Adipose tissue (tissue), 3 donors: ENCODE measurements at regions not wholly inside any gene's neighbourhood (a gene's known extent, or its start where the extent isn't known, plus 50 kb on each side); places are given as distances from the start of the nearest gene placed in this dataset.
"Not testable (repeated sequence)": the region's sequence is repeated elsewhere in the genome, so short reads cannot be mapped to it uniquely, and the experiment has no call there.

Experiments
- H3K27ac ChIP-seq: one replicate; pipeline ENCODE4 v1.5.1; 2013; ENCODE audit warnings: low read depth, low read length
- WGBS, 3 donors: extraction: QIAGEN DNeasy Blood & Tissue Kit; methylation state at CpG; one replicate each; pipeline ENCODE4 v1.1.7; 2013; 5-methylcytosine and 5-hydroxymethylcytosine counted together
- donor health status: healthy with polysubstance abuse.
- donor health status: Bipolar disorder and iron deficiency.
- donor health status: healthy.

GRCh38 chr2:128410035-128410757, 91.5 kb upstream of the HS6ST1 start:
- WGBS, 3 donors = 88 to 94% (median 92%) methylated on average over 10 of the region's 10 CpGs

GRCh38 chr2:128410758-128411215, 92.1 kb upstream of the HS6ST1 start:
- WGBS, 3 donors = 93 to 96% (median 93%) methylated on average over 8 of the region's 8 CpGs

More at GRCh38 chr2:128410035-128410757, 91.5 kb upstream of the HS6ST1 start:
- H3K27ac ChIP-seq = no peak overlapping the region

GRCh38 chr2:128411431-128411830, 92.8 kb upstream of the HS6ST1 start:
- 89 to 92% (median 89%) methylated on average over 9 of the region's 9 CpGs for WGBS, 3 donors
- no peak overlapping the region for H3K27ac ChIP-seq

More at GRCh38 chr2:128410758-128411215, 92.1 kb upstream of the HS6ST1 start:
- H3K27ac ChIP-seq = no peak overlapping the region

GRCh38 chr2:128412181-128412871, 93.7 kb upstream of the HS6ST1 start:
- 79 to 95% (median 81%) methylated on average over 7 of the region's 7 CpGs for WGBS, 3 donors

GRCh38 chr2:128413014-128413717, 94.5 kb upstream of the HS6ST1 start:
- WGBS, 3 donors = 83 to 91% (median 85%) methylated on average over 10 of the region's 10 CpGs
- no peak overlapping the region for H3K27ac ChIP-seq

More at GRCh38 chr2:128412181-128412871, 93.7 kb upstream of the HS6ST1 start:
- no peak overlapping the region for H3K27ac ChIP-seq

GRCh38 chr2:128413718-128414341, 95.2 kb upstream of the HS6ST1 start:
- 25 to 46% (median 41%) methylated on average over 5 of the region's 5 CpGs for WGBS, 3 donors
- no peak overlapping the region for H3K27ac ChIP-seq

DNA sequence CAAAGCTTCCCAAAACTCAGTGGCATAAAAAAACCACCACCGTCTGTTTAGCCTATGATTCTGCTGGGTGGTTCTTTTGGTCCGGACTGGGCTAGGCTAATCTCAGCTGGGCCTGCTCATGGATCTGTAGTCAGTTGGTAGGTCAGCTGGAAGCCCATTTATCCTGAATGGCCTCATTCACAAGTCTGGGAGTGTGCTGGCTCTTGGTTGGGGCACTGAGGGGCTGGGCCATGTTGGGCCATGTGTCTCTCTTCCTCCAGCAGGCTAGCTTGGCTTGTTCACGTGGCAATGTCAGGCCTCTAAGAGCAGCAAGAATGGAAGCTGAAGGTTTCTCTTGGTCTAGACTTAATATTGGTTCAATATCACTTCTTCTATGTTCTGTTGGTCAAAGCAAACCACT, 95.7 kb upstream of the HS6ST1 start:
- 92 to 96% (median 93%) methylated on average over 3 of the region's 3 CpGs for WGBS, 3 donors
- no peak overlapping the region for H3K27ac ChIP-seq

GRCh38 chr2:128414946-128415778, 96.5 kb upstream of the HS6ST1 start:
- H3K27ac ChIP-seq = no peak overlapping the region
- WGBS, 3 donors = 80 to 97% (median 96%) methylated on average over 4 of the region's 4 CpGs

- no peak overlapping the region for H3K27ac ChIP-seq
- 12 to 95% (median 72%) methylated on average over 1 of the region's 1 CpG for WGBS, 3 donors
Measured at GRCh38 chr2:128415779-128416061, 97.1 kb upstream of the HS6ST1 start.

DNA sequence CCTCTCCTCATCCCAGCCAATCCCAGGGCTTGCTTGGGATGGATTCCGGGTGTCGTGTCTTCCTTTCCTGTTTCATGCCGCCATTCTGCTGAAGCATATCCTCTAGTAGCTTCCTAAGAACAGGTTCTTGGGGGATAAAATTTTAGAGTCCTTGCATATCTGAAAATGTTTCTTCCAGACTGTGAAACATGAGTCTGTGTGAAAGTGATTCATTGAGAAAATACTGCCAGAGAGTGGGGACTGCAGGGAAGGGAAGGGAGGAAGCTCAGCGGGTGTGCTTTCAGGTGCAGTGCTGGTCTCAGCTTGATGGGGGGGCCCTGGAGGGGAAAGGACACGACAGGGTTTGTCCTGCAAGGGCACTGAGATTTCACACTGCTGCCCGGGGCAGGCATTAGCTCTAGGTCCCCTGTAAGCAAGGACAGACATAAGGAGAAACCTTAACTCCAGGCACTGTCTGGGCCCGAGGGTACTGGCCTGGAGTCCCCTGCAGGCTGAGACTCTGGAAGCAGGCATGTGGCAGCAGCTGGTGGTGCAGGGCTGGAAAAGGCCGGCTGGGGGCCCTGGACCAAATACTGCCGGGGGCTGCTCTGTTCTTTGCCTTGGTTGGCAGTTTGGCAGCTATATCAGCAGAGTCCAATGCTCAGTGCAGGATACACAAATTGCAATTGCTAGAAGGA, 97.6 kb upstream of the HS6ST1 start:
- WGBS, 3 donors = 83 to 89% (median 83%) methylated on average over 9 of the region's 9 CpGs
- H3K27ac ChIP-seq = no peak overlapping the region

- 45 to 81% (median 48%) methylated on average over 3 of the region's 3 CpGs for WGBS, 3 donors
- H3K27ac ChIP-seq = no peak overlapping the region
Measured at GRCh38 chr2:128416806-128417205, 98.1 kb upstream of the HS6ST1 start.

GRCh38 chr2:128417264-128417663, 98.6 kb upstream of the HS6ST1 start:
- WGBS, 3 donors = 87 to 94% (median 94%) methylated on average over 11 of the region's 11 CpGs
- not testable (repeated sequence) for H3K27ac ChIP-seq

DNA sequence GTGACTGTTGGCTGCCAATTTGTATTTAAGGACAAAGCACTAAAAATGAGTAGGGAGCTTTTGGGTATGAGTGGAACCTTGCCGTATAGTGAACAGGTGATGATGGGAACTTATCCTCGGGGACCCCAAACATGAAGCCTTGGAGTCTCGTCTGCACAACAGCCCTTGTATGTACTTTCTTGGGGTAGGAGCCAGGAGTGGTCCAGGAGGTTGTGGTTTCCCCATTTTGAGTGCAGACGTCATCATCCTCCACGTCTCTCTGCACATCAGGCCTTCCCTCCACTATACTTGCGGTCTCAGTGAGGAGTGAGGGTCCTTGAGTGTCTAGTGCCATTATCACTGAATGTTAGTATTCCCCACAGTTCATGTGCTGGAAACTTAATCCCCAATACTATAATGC, 101.5 kb upstream of the HS6ST1 start:
- WGBS, 3 donors = 82 to 97% (median 84%) methylated on average over 6 of the region's 6 CpGs
- H3K27ac ChIP-seq = no peak overlapping the region

DNA sequence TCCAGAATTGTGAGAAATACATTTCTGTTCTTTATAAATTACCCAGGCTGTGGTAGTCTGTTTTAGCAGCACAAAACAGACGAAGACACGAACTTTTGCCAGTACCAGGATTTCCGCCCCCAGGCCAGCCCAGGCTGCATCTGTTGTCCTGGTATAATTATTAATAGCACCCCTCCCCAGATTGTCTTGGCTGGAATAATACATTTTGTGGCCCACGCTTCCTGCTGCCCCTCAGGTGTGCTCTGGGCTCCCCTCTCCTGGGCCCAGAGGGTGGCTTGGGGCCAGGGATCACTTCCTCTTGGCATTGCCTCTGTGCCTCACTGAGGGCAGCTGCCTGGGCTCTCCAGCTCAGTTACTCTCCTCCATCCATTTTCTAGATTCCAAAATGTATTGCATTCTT, 102.1 kb upstream of the HS6ST1 start:
- H3K27ac ChIP-seq = no peak overlapping the region
- 72 to 84% (median 76%) methylated on average over 4 of the region's 4 CpGs for WGBS, 3 donors

- WGBS, 3 donors = 92% methylated on average over 9 of the region's 9 CpGs
- no peak overlapping the region for H3K27ac ChIP-seq
Measured at GRCh38 chr2:128421286-128421685, 102.6 kb upstream of the HS6ST1 start.

DNA sequence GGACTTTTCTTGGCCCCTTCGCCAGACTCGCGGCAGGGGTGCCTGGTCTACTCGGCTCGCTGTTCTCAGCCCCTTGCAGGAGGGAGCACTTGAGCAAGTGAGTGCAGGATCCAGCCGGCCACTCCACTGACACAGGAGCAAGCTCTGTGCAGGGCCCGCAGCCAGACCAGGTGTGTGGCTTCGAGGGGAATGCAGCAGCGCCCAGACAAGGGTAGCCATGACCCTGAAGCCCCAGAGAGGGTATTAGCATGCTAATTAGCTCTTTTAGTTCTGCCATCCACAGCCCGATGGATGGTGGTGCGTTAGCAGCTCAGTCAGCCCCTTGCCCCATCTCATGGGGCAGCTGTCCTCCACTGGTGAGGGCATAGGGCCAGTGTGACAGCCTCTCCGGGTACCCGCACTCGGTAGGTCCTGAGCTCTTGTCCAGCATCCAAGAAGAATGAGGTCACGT, 103.2 kb upstream of the HS6ST1 start:
- WGBS, 3 donors = 91 to 95% (median 94%) methylated on average over 15 of the region's 15 CpGs
- H3K27ac ChIP-seq = no peak overlapping the region

- no peak overlapping the region for H3K27ac ChIP-seq
- 74 to 88% (median 86%) methylated on average over 5 of the region's 5 CpGs for WGBS, 3 donors
Measured at GRCh38 chr2:128422571-128422970, 103.9 kb upstream of the HS6ST1 start.

DNA sequence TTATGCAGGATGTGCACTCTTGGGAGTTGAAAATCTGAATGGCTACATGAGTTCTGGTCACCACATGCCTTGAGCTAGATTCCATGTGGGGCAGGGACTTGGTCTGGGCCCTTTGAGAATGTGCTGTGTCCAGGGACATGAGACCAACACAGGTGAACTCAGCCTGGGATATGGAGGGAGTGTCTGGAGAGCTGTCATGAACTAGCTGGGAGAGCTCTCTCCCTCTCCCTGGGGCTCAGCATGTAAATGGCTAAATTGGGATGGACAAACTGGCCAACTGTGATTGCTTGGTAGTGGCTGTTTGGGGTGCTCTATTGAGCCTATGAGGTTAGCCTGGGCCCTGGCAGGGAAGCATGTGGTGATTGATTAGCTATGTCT, 105.1 kb upstream of the HS6ST1 start:
- H3K27ac ChIP-seq = no peak overlapping the region
